HEK293 (cell line): ENCODE measurements at regions not wholly inside any gene's neighbourhood (a gene's known extent, or its start where the extent isn't known, plus 50 kb on each side); places are given as distances from the start of the nearest gene placed in this dataset.

Source experiments
- GLIS2 ChIP-seq: fragments of 450-650 bp; formaldehyde crosslinking; IDR thresholded peaks from 2 replicates; pipeline ENCODE4 v1.5.1; 2016; ENCODE audit warnings: missing biosample characterization, missing genetic modification characterization
- ZNF623 ChIP-seq: fragments of 450-650 bp; formaldehyde crosslinking; IDR thresholded peaks from 2 replicates; pipeline ENCODE4 v1.5.1; 2016; ENCODE audit warnings: missing biosample characterization, missing genetic modification characterization

DNA sequence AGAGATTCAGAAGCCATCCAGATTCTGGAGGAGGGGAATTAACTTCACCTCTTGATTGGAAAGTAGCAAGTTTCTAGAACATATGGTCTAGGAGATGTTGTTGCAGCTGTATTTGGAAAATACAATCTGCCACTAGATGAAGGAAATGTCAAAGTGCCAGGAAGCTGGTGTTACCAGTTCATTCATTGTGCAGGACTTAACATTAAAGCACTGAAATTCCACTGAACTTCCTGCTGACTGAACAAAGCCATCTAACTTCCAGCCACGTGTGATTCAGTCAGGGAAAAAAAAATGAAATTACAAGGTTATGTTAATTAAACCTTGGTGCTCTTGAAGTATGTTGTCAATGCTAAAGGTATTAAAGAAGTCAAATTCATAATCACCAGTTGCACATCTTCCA lies 321.5 kb upstream of the SASH1 start:
- TF ChIP-seq ZNF623 (tag by site-specific recombination) (no peak), GLIS2 (tag by site-specific recombination) (no peak)
